Upper lobe of left lung (tissue), 6 donors: ENCODE measurements at regions not wholly inside any gene's neighbourhood (a gene's known extent, or its start where the extent isn't known, plus 50 kb on each side); places are given as distances from the start of the nearest gene placed in this dataset.
A peak's percentile ranks its signal among the peaks of the same experiment; 100 is the strongest.
"Not testable (repeated sequence)": the region's sequence is repeated elsewhere in the genome, so short reads cannot be mapped to it uniquely, and the experiment has no call there.

Experiments used
- ATAC-seq, 2 donors: fragments of 200-7000 bp; cut with Tn5 transposase; one replicate each; pipeline ENCODE4 v1.9.1; 2022; ENCODE audit warnings: mild to moderate bottlenecking in 2 of 2, moderate library complexity in 2 of 2; ENCODE audit not compliant: low FRiP score in 2 of 2
- DNase-seq, 2 donors: peaks; one replicate each; pipeline ENCODE4 v3.0.0-alpha.2; 2019 to 2020
- H3K27ac ChIP-seq, 4 donors: fragments of 200-600 bp; sonication (generic); one replicate each; pipeline ENCODE4 v1.5.1; 2016 to 2019
- H3K27me3 ChIP-seq, 4 donors: fragments of 200-600 bp; sonication (generic); one replicate each; pipeline ENCODE4 v1.5.1; 2017 to 2019
- H3K36me3 ChIP-seq, 4 donors: fragments of 200-600 bp; sonication (generic); one replicate each; pipeline ENCODE4 v1.5.1; 2016 to 2019
- H3K4me1 ChIP-seq, 4 donors: fragments of 200-600 bp; sonication (generic); one replicate each; pipeline ENCODE4 v1.5.1; 2018 to 2019
- H3K4me3 ChIP-seq, 4 donors: fragments of 200-600 bp; sonication (generic); one replicate each; pipeline ENCODE4 v1.5.1; 2017 to 2019; ENCODE audit warnings: mild to moderate bottlenecking in 2 of 4, moderate library complexity in 1 of 4
- H3K9me3 ChIP-seq, 4 donors: fragments of 200-600 bp; sonication (generic); one replicate each; pipeline ENCODE4 v1.5.1; 2018 to 2019
- CTCF ChIP-seq, 6 experiments: fragments of 450-650 bp in 4 of 6; fragments of 200-600 bp in 2 of 6; sonication (generic) in 2 of 6; IDR thresholded peaks; one replicate each; pipeline ENCODE4 v1.5.1; 2016 to 2019; ENCODE audit warnings: antibody characterized with exemption in 6 of 6
- EP300 ChIP-seq, 4 donors: sonication (generic); formaldehyde crosslinking; IDR thresholded peaks; one replicate each; pipeline ENCODE4 v1.5.1; 2017; ENCODE audit warnings: antibody characterized with exemption in 4 of 4, control low read depth in 2 of 4
- POLR2A ChIP-seq, 4 donors: fragments of 450-650 bp; IDR thresholded peaks; one replicate each; pipeline ENCODE4 v1.5.1; 2016 to 2017; ENCODE audit warnings: antibody characterized with exemption in 4 of 4, mild to moderate bottlenecking in 2 of 4
- POLR2AphosphoS5 ChIP-seq, 2 donors: sonication (generic); formaldehyde crosslinking; IDR thresholded peaks; one replicate each; pipeline ENCODE4 v1.5.1; 2017; ENCODE audit warnings: antibody characterized with exemption in 2 of 2
- WGBS, 2 donors: methylation state at CpG; one replicate each; pipeline ENCODE4 v1.1.5; 2017 to 2018; 5-methylcytosine and 5-hydroxymethylcytosine counted together
- donor health status: DM: no; HTN: no; CAD: no; lungs with moderate emphysema.
- donor health status: DM: no; HTN: yes; CAD: no; lungs with severe emphysema.

GRCh38 chr11:103608566-103608965 lies 427.9 kb upstream of the DDI1 start:
- H3K27me3 ChIP-seq, result no peaks in the 10 kb centered on the region
- 74 to 75% methylated on average over 3 of the region's 3 CpGs for WGBS, 2 donors
- ATAC-seq (no peak), DNase-seq (no peak)
- no peak overlapping the region for H3K27ac ChIP-seq
- no peaks in the 10 kb centered on the region for H3K4me1 ChIP-seq
- TF ChIP-seq CTCF (IDR thresholded peaks at IDR 0.05), result no peak
- TF ChIP-seq POLR2AphosphoS5 (IDR thresholded peaks at IDR 0.05), result no peak
- no peak for TF ChIP-seq EP300 (IDR thresholded peaks at IDR 0.05)
- TF ChIP-seq POLR2A (IDR thresholded peaks at IDR 0.05), result no peak
- no peaks in the 10 kb centered on the region for H3K9me3 ChIP-seq
- no peak overlapping the region for H3K4me3 ChIP-seq
- H3K36me3 ChIP-seq, result no peaks in the 10 kb centered on the region

- H3K27me3 ChIP-seq, result no peaks in the 10 kb centered on the region
- H3K36me3 ChIP-seq, result no peaks in the 10 kb centered on the region
- H3K4me3 ChIP-seq, result no peak overlapping the region
- no peaks in the 10 kb centered on the region for H3K9me3 ChIP-seq
- H3K4me1 ChIP-seq, result no peaks in the 10 kb centered on the region
- no peak for TF ChIP-seq POLR2A (IDR thresholded peaks at IDR 0.05)
- peak in 1 of 6 experiments; percentile 7 for TF ChIP-seq CTCF (IDR thresholded peaks at IDR 0.05)
- no peak for ATAC-seq
- WGBS, 2 donors, result 50 to 65% methylated on average over 2 of the region's 2 CpGs
- no peak overlapping the region for H3K27ac ChIP-seq
- no peak for DNase-seq
These were observed 427.0 kb upstream of the DDI1 start for GRCh38 chr11:103609117-103610066.

DNA sequence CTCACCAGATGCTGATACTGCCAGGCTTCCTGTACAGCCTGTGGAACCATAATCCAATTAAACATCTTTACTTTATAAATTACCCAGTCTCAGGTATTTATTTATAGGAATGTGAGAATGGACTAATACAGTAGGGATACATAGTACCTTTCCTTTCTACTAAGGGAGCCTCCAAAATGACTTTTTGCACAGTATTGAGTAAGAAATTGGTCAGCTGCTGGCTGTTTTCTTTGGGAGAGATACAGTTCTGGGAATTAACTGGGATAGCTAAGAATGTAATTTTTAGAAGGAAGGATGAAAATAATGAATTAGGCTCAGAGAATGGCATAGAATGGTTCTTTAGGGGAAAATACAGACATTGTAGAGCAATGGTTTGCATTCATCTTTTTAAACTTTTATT lies 426.0 kb upstream of the DDI1 start:
- Histone ChIP-seq H3K27me3 (no peaks in the 10 kb centered on the region), H3K4me3 (no peak overlapping the region), H3K9me3 (no peaks in the 10 kb centered on the region), H3K27ac (no peak overlapping the region), H3K4me1 (no peaks in the 10 kb centered on the region), H3K36me3 (no peaks in the 10 kb centered on the region)
- no peak for TF ChIP-seq CTCF (IDR thresholded peaks at IDR 0.05)
- no peak for TF ChIP-seq POLR2A (IDR thresholded peaks at IDR 0.05)
- TF ChIP-seq POLR2AphosphoS5 (IDR thresholded peaks at IDR 0.05), result no peak
- no peak for TF ChIP-seq EP300 (IDR thresholded peaks at IDR 0.05)
- DNase-seq, result no peak
- ATAC-seq, result no peak

GRCh38 chr11:103611526-103612260 lies 424.7 kb upstream of the DDI1 start:
- H3K4me3 ChIP-seq, DNase-seq, H3K9me3 ChIP-seq, H3K27ac ChIP-seq, H3K4me1 ChIP-seq, H3K36me3 ChIP-seq, ATAC-seq, H3K27me3 ChIP-seq: not testable (repeated sequence)
- WGBS, 2 donors, result 70 to 73% methylated on average over 5 to 7 of the region's 7 CpGs

GRCh38 chr11:103612451-103612850 lies 424.0 kb upstream of the DDI1 start:
- H3K4me1 ChIP-seq, DNase-seq, H3K4me3 ChIP-seq, H3K9me3 ChIP-seq, H3K36me3 ChIP-seq, H3K27me3 ChIP-seq, H3K27ac ChIP-seq, ATAC-seq: not testable (repeated sequence)
- 92% methylated on average over 9 of the region's 9 CpGs for WGBS, 2 donors

DNA sequence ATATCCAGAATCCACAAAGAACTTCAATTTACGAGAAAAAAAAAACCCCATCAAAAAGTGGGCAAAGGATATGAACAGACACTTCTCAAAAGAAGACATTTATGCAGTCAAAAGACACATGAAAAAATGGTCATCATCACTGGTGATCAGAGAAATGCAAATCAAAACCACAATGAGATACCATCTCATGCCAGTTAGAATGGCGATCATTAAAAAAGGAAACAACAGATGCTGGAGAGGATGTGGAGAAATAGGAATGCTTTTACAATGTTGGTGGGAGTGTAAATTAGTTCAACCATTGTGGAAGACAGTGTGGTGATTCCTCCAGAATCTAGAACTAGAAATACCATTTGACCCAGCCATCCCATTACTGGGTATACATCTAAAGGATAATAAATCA lies 419.9 kb upstream of the DDI1 start:
- not testable (repeated sequence) for H3K4me3 ChIP-seq, H3K27ac ChIP-seq, H3K27me3 ChIP-seq, H3K36me3 ChIP-seq, H3K9me3 ChIP-seq, ATAC-seq, DNase-seq, H3K4me1 ChIP-seq
- 71 to 80% methylated on average over 2 of the region's 2 CpGs for WGBS, 2 donors
